ENCODE measurements at regions not wholly inside any gene's neighbourhood (a gene's known extent, or its start where the extent isn't known, plus 50 kb on each side); places are given as distances from the start of the nearest gene placed in this dataset.

- WGBS (ENCODE audit: extremely low coverage, insufficient read length, low lambda C conversion rate), result no CpG with 5 or more reads among the region's 2 CpGs
- no peak overlapping the region for H3K4me2 ChIP-seq (ENCODE audit: insufficient read depth, insufficient read length, low read length)
- no peak for TF ChIP-seq CTCF (conservative IDR thresholded peaks at IDR 0.05)
- H4K8ac ChIP-seq (replicated peaks; ENCODE audit: insufficient read length, low read depth, low read length), result no peak overlapping the region
- no peak overlapping the region for H3K56ac ChIP-seq (ENCODE audit: insufficient read length, low read depth, low read length)
- no peak overlapping the region for H2AK5ac ChIP-seq (ENCODE audit: insufficient read length, low read length)
- no peaks in the 10 kb centered on the region for H3K27me3 Mint-ChIP-seq (ENCODE audit: low read depth)
- no peak overlapping the region for H2BK120ac ChIP-seq (ENCODE audit: low read depth, low read length, poor library complexity, severe bottlenecking)
- H3K9me3 ChIP-seq (ENCODE audit: control insufficient read depth, low read depth, low read length), result no peaks in the 10 kb centered on the region
- no peak overlapping the region for H2BK20ac ChIP-seq (ENCODE audit: low read depth, low read length, poor library complexity, severe bottlenecking)
- H3K9me3 Mint-ChIP-seq, result no peaks in the 10 kb centered on the region
- no peaks in the 10 kb centered on the region for H3K79me1 ChIP-seq (ENCODE audit: insufficient read depth, low read depth, low read length, poor library complexity, severe bottlenecking)
- H3K36me3 Mint-ChIP-seq (ENCODE audit: insufficient read depth in 1 of 3, low read depth in 3 of 3), result no peaks in the 10 kb centered on the region
- no peak overlapping the region for H2BK15ac ChIP-seq (ENCODE audit: low read depth, low read length)
- H3K27ac Mint-ChIP-seq, result no peak overlapping the region
- H2AFZ ChIP-seq (ENCODE audit: low read length), result no peak overlapping the region
- DNase-seq, result no peak
- H4K20me1 ChIP-seq (ENCODE audit: control insufficient read depth, insufficient read depth, insufficient read length), result no peaks in the 10 kb centered on the region
- H4K91ac ChIP-seq (ENCODE audit: insufficient read length, low read depth, low read length), result no peak overlapping the region
- no peak overlapping the region for H2BK5ac ChIP-seq (ENCODE audit: insufficient read length, low read length)
- H3K4me1 Mint-ChIP-seq, result peaks cover 4% of the 10 kb centered on the region in 2 experiments; a peak in 3 of 4 replicates
- no peaks in the 10 kb centered on the region for H3K23me2 ChIP-seq (ENCODE audit: insufficient read length, low read depth, low read length, poor library complexity, severe bottlenecking)
- H2BK12ac ChIP-seq (ENCODE audit: insufficient read length, low read depth, low read length), result no peak overlapping the region
- H3K4me3 Mint-ChIP-seq, result no peak overlapping the region
- H3T11ph ChIP-seq (ENCODE audit: low read length), result no peak overlapping the region
- no peak overlapping the region for H3K27ac ChIP-seq (ENCODE audit: insufficient read length, low read depth, low read length)
- H3K27me3 ChIP-seq (ENCODE audit: insufficient read depth, low read length), result no peaks in the 10 kb centered on the region
- no peak overlapping the region for H3K14ac ChIP-seq (ENCODE audit: insufficient read depth, low read length)
- H4K5ac ChIP-seq (ENCODE audit: insufficient read length, low read depth, low read length), result no peak overlapping the region
- no peak overlapping the region for H3K18ac ChIP-seq (ENCODE audit: insufficient read length, low read depth, low read length)
- no peaks in the 10 kb centered on the region for H3K4me1 ChIP-seq (ENCODE audit: insufficient read depth, low read length)
- no peak overlapping the region for H3K4ac ChIP-seq (ENCODE audit: low read depth, low read length)
- no peak overlapping the region for H3K9ac ChIP-seq (ENCODE audit: extremely low read depth, insufficient read length, low read length)
- H3K79me2 ChIP-seq (ENCODE audit: insufficient read depth, low read length), result no peaks in the 10 kb centered on the region
- H3K23ac ChIP-seq (ENCODE audit: insufficient read length, low read depth, low read length), result no peak overlapping the region
Observed at GRCh38 chr18:60538891-60539290, 166.3 kb upstream of the MC4R start.
